OCI-LY3 (cell line): ENCODE measurements at regions not wholly inside any gene's neighbourhood (a gene's known extent, or its start where the extent isn't known, plus 50 kb on each side); places are given as distances from the start of the nearest gene placed in this dataset.

Experiments
- CTCF ChIP-seq: fragments of 200-600, 300-600 bp; sonication (generic); IDR thresholded peaks from 2 replicates; pipeline ENCODE4 v1.5.1; 2014; ENCODE audit warnings: antibody characterized with exemption, low read length, low read depth
- EZH2phosphoT487 ChIP-seq: fragments of 200-600 bp; shearing (Covaris generic); IDR thresholded peaks from 2 replicates; pipeline ENCODE4 v1.6.1; 2018; ENCODE audit warnings: antibody characterized with exemption, mixed run types, low read depth

- no peak for TF ChIP-seq CTCF
- no peak for TF ChIP-seq EZH2phosphoT487
Measured at GRCh38 chr1:29925058-29925457, 688.7 kb downstream of the PTPRU start.
